Ovary (tissue), 7 donors: ENCODE measurements at regions not wholly inside any gene's neighbourhood (a gene's known extent, or its start where the extent isn't known, plus 50 kb on each side); places are given as distances from the start of the nearest gene placed in this dataset.

Source experiments
- DNase-seq, 5 donors: peaks; one replicate each; pipeline ENCODE4 v3.0.0-alpha.2; 2019 to 2020
- H3K27ac ChIP-seq, 2 donors: fragments of 200-600 bp; one replicate each; pipeline versions ENCODE4 v1.5.1 to v1.8.0; 2019 to 2022
- H3K27me3 ChIP-seq: fragments of 200-600 bp; one replicate; pipeline ENCODE4 v1.8.0; 2022
- H3K36me3 ChIP-seq: fragments of 200-600 bp; sonication (generic); one replicate; pipeline ENCODE4 v1.5.1; 2019
- H3K4me1 ChIP-seq: one replicate; pipeline ENCODE4 v1.8.1; 2013; ENCODE audit warnings: mild to moderate bottlenecking, moderate library complexity; ENCODE audit not compliant: insufficient read depth
- H3K4me3 ChIP-seq: fragments of 200-600 bp; sonication (generic); one replicate; pipeline ENCODE4 v1.5.1; 2017
- H3K9me3 ChIP-seq, 2 donors: fragments of 200-600 bp in 1 of 2; sonication (generic) in 1 of 2; one replicate each; pipeline versions ENCODE4 v1.5.1 to v1.8.1; 2013 to 2019; ENCODE audit warnings: mild to moderate bottlenecking in 1 of 2, moderate library complexity in 1 of 2
- EP300 ChIP-seq: sonication (generic); formaldehyde crosslinking; IDR thresholded peaks from one replicate; pipeline ENCODE4 v1.6.1; 2017; ENCODE audit warnings: antibody characterized with exemption
- POLR2A ChIP-seq: fragments of 450-650 bp; IDR thresholded peaks from one replicate; pipeline ENCODE4 v1.6.1; 2017; ENCODE audit warnings: antibody characterized with exemption, mild to moderate bottlenecking, moderate library complexity
- WGBS, 3 donors: extraction: QIAGEN DNeasy Blood & Tissue Kit in 1 of 3; methylation state at CpG; one replicate each; pipeline versions ENCODE4 v1.1.5 to v1.1.7; 2013 to 2017; 5-methylcytosine and 5-hydroxymethylcytosine counted together
- intact Hi-C, 4 donors: fragments of 100-400 bp; cut with DNase I; formaldehyde crosslinking; loops; one replicate each; pipeline versions ENCODE4 v1.11.0 to v1.15.1; 2022 to 2023
- TF ChIP-seq, protein P1 (sequence below), 3 donors: fragments of 450-650 bp in 2 of 3; fragments of 200-600 bp in 1 of 3; IDR thresholded peaks; one replicate each; pipeline versions ENCODE4 v1.5.1 to v1.8.0; 2016 to 2022; ENCODE audit warnings: antibody characterized with exemption in 3 of 3, mild to moderate bottlenecking in 1 of 3
- donor health status: DM: no; HTN: no; CAD: no; lungs with moderate emphysema.
- donor health status: DM: no; HTN: no; CAD: no.
- donor health status: Bipolar disorder and iron deficiency.
- donor health status: DM: no; HTN: no; CAD: no.
- donor health status: DM: yes; HTN: yes; CAD: no.

DNA sequence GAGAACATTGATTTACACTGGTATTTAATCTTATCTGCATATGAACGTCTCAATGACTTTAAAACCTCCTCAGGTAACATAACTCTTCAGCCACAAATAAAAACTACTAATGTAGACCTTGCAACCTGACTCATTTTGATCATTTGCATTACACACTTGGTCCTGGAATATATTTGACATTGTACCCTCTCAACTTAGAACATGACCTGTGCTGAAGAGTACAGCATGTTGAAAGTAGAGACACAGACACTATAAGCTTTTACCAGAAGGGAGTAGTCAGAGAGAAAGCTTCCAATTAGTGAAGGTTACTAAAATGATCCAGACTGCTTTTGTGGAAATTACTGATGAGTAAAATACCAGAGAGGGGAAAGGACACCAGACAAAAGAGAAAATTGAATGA, 390.6 kb upstream of the ANO3 start:
- H3K27ac ChIP-seq = no peak overlapping the region
- TF ChIP-seq EP300 (no peak), POLR2A (no peak)
- TF ChIP-seq, protein P1, sequence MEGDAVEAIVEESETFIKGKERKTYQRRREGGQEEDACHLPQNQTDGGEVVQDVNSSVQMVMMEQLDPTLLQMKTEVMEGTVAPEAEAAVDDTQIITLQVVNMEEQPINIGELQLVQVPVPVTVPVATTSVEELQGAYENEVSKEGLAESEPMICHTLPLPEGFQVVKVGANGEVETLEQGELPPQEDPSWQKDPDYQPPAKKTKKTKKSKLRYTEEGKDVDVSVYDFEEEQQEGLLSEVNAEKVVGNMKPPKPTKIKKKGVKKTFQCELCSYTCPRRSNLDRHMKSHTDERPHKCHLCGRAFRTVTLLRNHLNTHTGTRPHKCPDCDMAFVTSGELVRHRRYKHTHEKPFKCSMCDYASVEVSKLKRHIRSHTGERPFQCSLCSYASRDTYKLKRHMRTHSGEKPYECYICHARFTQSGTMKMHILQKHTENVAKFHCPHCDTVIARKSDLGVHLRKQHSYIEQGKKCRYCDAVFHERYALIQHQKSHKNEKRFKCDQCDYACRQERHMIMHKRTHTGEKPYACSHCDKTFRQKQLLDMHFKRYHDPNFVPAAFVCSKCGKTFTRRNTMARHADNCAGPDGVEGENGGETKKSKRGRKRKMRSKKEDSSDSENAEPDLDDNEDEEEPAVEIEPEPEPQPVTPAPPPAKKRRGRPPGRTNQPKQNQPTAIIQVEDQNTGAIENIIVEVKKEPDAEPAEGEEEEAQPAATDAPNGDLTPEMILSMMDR (IDR thresholded peaks at IDR 0.05) = no peak
- no peak overlapping the region for H3K4me3 ChIP-seq

DNA sequence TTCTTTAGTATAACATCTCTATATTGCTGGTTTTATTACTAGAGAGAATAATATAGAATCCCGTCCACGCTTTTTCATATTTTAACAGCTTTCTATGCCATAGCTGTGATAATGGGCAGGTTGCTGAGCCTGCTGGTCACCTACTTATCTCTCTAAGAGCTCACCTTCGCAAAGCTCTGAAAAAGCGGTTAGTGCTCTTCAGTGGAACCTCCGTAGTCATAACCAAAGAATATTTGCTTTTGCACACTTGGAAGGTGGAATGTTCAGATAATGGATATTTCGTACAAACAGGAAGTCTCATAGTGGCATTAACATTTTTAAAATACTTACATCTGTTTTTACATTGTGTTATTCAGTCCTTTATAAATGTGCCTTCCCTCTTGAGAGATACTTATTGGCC, 388.9 kb upstream of the ANO3 start:
- 80 to 89% (median 83%) methylated on average over 6 of the region's 6 CpGs for WGBS, 3 donors
- no peaks in the 10 kb centered on the region for H3K4me1 ChIP-seq
- H3K27ac ChIP-seq = no peak overlapping the region
- H3K36me3 ChIP-seq = no peaks in the 10 kb centered on the region
- H3K4me3 ChIP-seq = no peak overlapping the region
- no peak for TF ChIP-seq POLR2A
- TF ChIP-seq, protein P1 (IDR thresholded peaks at IDR 0.05) = no peak
- TF ChIP-seq EP300 = no peak
- DNase-seq = no peak
- intact Hi-C loops = no loop called here
- no peaks in the 10 kb centered on the region for H3K9me3 ChIP-seq
- H3K27me3 ChIP-seq = no peaks in the 10 kb centered on the region

More for the DNA sequence above, 390.6 kb upstream of the ANO3 start:
- intact Hi-C loops = no loop called here
- WGBS, 3 donors = 58 to 63% (median 60%) methylated on average over 1 of the region's 1 CpG
- Histone ChIP-seq H3K9me3 (no peaks in the 10 kb centered on the region), H3K4me1 (no peaks in the 10 kb centered on the region), H3K36me3 (no peaks in the 10 kb centered on the region), H3K27me3 (no peaks in the 10 kb centered on the region)
- DNase-seq = no peak

DNA sequence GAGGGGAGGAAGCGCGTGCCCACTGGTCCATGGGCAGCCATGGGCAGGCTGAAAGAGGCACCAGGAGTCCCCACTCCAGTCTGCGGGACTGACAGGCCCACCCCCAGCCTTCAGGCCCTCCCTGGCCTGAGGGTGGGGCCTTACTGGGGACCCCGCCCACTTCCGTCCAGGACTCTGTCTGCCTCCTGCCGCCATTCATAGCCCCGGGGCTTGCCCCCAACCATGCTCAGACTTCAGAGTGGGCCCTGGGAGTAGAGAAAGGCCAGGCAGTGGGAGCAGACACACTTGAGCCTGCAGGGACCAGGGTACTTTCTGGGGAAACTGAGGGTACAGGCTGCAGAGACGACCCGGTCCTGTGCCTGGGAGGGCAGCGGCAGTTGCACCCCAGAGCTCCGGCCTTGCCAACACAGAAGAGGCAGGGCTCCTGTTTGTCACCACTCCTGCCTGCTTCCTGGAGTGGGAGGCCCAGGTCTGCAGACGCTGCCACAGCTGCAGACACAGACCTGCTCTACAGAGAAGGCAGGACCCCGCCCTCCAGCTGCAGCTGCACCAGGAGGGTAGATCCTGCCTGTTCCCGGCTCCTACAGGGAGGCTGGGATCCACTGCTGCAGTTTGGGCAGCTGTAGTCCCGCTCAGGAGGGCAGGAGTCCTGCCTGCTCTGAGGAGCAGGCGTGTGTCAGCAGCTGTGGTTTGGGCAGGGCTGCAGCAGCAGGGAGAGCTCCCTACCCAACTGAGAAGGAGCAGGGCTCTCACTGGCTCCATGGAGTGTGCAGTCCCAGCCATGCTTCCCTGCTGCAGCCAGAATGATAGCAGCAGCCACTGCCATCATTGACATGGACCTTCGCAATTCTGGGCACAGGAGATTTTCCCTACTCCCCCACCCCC, 387.9 kb upstream of the ANO3 start:
- WGBS, 3 donors = 89 to 93% (median 93%) methylated on average over 13 to 17 of the region's 17 CpGs
- H3K27ac ChIP-seq = no peak overlapping the region
- intact Hi-C loops = no loop called here
- no peaks in the 10 kb centered on the region for H3K36me3 ChIP-seq
- H3K9me3 ChIP-seq = no peaks in the 10 kb centered on the region
- DNase-seq = no peak
- H3K27me3 ChIP-seq = no peaks in the 10 kb centered on the region
- H3K4me3 ChIP-seq = no peak overlapping the region
- TF ChIP-seq EP300 (no peak), POLR2A (no peak)
- TF ChIP-seq, protein P1 (IDR thresholded peaks at IDR 0.05) = no peak
- no peaks in the 10 kb centered on the region for H3K4me1 ChIP-seq

DNA sequence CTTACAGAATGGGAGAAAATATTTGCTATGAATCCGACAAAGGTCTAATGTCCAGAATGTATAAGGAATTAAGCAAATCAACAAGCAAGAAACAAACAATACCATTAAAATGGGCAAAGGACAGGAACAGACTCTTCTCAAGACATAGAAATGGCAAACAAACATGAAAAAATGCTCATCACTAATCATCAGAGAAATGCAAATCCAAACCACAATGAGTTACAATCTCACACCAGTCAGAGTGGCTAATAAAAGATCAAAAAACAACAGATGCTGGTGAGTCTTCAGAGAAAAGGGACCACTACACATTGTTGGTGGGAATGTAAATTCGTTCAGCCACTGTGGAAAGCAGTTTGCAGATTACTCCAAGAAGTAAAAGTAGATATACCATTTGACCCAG, 382.0 kb upstream of the ANO3 start:
- H3K4me3 ChIP-seq = no peak overlapping the region
- no peak for DNase-seq
- intact Hi-C loops = no loop called here
- H3K4me1 ChIP-seq = no peaks in the 10 kb centered on the region
- H3K9me3 ChIP-seq = no peaks in the 10 kb centered on the region
- no peaks in the 10 kb centered on the region for H3K27me3 ChIP-seq
- H3K36me3 ChIP-seq = no peaks in the 10 kb centered on the region
- no peak overlapping the region for H3K27ac ChIP-seq
- TF ChIP-seq POLR2A = no peak
- TF ChIP-seq EP300 = no peak
- TF ChIP-seq, protein P1 (IDR thresholded peaks at IDR 0.05) = no peak
- WGBS, 3 donors = 79 to 80% (median 79%) methylated on average over 2 of the region's 2 CpGs
